CD14-positive monocyte (primary cell): ENCODE measurements at regions not wholly inside any gene's neighbourhood (a gene's known extent, or its start where the extent isn't known, plus 50 kb on each side); places are given as distances from the start of the nearest gene placed in this dataset.

Experiments used
- DNase-seq, 3 donors: peaks; one replicate each; pipeline ENCODE4 v3.0.0-alpha.2; 2011 to 2022
- H2AFZ ChIP-seq: 2 replicates; pipeline ENCODE4 v1.6.0; 2012; ENCODE audit warnings: mild to moderate bottlenecking, low read depth, low read length, inconsistent platforms; ENCODE audit not compliant: insufficient read depth, poor library complexity, severe bottlenecking
- H3K27ac ChIP-seq, 2 donors: 1 replicate in 1 of 2; 2 replicates in 1 of 2; pipeline ENCODE4 v1.5.1; 2012 to 2013; ENCODE audit warnings: low read length in 2 of 2, control low read depth in 1 of 2, inconsistent platforms in 1 of 2, low read depth in 1 of 2, mild to moderate bottlenecking in 1 of 2
- H3K27me3 ChIP-seq, 2 donors: one replicate each; pipeline versions ENCODE4 v1.6.0 to v1.6.1; 2011 to 2013; ENCODE audit warnings: low read length in 2 of 2; ENCODE audit not compliant: control insufficient read depth in 2 of 2, insufficient read depth in 2 of 2
- H3K36me3 ChIP-seq, 2 donors: replicated peaks in 1 of 2; 1 replicate in 1 of 2; 2 replicates in 1 of 2; pipeline versions ENCODE4 v1.5.1 to v1.6.1; 2012 to 2013; ENCODE audit warnings: low read length in 2 of 2, control low read depth in 1 of 2, inconsistent platforms in 1 of 2, mild to moderate bottlenecking in 1 of 2; ENCODE audit not compliant: insufficient read depth in 2 of 2, control insufficient read depth in 1 of 2
- H3K4me1 ChIP-seq, 2 donors: 1 replicate in 1 of 2; 2 replicates in 1 of 2; pipeline versions ENCODE4 v1.5.1 to v1.6.1; 2012 to 2013; ENCODE audit warnings: low read length in 2 of 2, control low read depth in 1 of 2, inconsistent platforms in 1 of 2, mild to moderate bottlenecking in 1 of 2, moderate library complexity in 1 of 2; ENCODE audit not compliant: insufficient read depth in 2 of 2, control insufficient read depth in 1 of 2
- H3K4me2 ChIP-seq: replicated peaks from 2 replicates; pipeline ENCODE3; 2012; ENCODE audit warnings: low read length, moderate library complexity, mild to moderate bottlenecking; ENCODE audit not compliant: poor library complexity, severe bottlenecking; ENCODE audit errors: extremely low read depth
- H3K4me3 ChIP-seq, 3 experiments: fragments of 200-600 bp in 1 of 3; sonication (generic) in 1 of 3; replicated peaks in 1 of 3; 1 replicate in 2 of 3; 2 replicates in 1 of 3; pipeline ENCODE4 v1.5.1; 2011 to 2013; ENCODE audit warnings: low read length in 3 of 3, mild to moderate bottlenecking in 3 of 3, control low read depth in 2 of 3, low read depth in 2 of 3, inconsistent platforms in 1 of 3, moderate library complexity in 1 of 3
- H3K79me2 ChIP-seq: 2 replicates; pipeline ENCODE4 v1.6.0; 2012; ENCODE audit warnings: mild to moderate bottlenecking, control low read depth, inconsistent platforms, low read length, moderate library complexity; ENCODE audit not compliant: insufficient read depth
- H3K9ac ChIP-seq: 2 replicates; pipeline ENCODE4 v1.6.0; 2017; ENCODE audit warnings: low read length, mild to moderate bottlenecking; ENCODE audit not compliant: insufficient read depth, poor library complexity, severe bottlenecking
- H3K9me3 ChIP-seq, 2 donors: replicated peaks in 1 of 2; 1 replicate in 1 of 2; 2 replicates in 1 of 2; pipeline versions ENCODE4 v1.5.1 to v1.6.1; 2012 to 2013; ENCODE audit warnings: low read length in 2 of 2, control low read depth in 1 of 2; ENCODE audit not compliant: control insufficient read depth in 1 of 2, insufficient read depth in 1 of 2
- H4K20me1 ChIP-seq: 2 replicates; pipeline ENCODE4 v1.6.0; 2012; ENCODE audit warnings: mild to moderate bottlenecking, low read length, control low read depth, moderate library complexity; ENCODE audit not compliant: insufficient read depth
- H3K27ac Mint-ChIP-seq, 7 donors: one replicate each; pipeline ENCODE4 v1.8.0; 2020; ENCODE audit warnings: mild to moderate bottlenecking in 7 of 7, mixed read lengths in 7 of 7, moderate library complexity in 6 of 7, inconsistent platforms in 2 of 7
- H3K27me3 Mint-ChIP-seq, 3 donors: one replicate each; pipeline ENCODE4 v1.8.0; 2021 to 2022; ENCODE audit warnings: low read depth in 3 of 3, mild to moderate bottlenecking in 3 of 3, mixed read lengths in 3 of 3, moderate library complexity in 3 of 3, inconsistent platforms in 1 of 3
- H3K36me3 Mint-ChIP-seq, 2 donors: one replicate each; pipeline ENCODE4 v1.8.0; 2020; ENCODE audit warnings: mixed read lengths in 2 of 2, inconsistent platforms in 1 of 2, mild to moderate bottlenecking in 1 of 2
- H3K4me1 Mint-ChIP-seq: one replicate; pipeline ENCODE4 v1.8.0; 2020; ENCODE audit warnings: mild to moderate bottlenecking, mixed read lengths
- H3K4me3 Mint-ChIP-seq, 2 donors: one replicate each; pipeline ENCODE4 v1.8.0; 2020; ENCODE audit warnings: mild to moderate bottlenecking in 2 of 2, mixed read lengths in 2 of 2, moderate library complexity in 1 of 2
- H3K9me3 Mint-ChIP-seq, 7 donors: one replicate each; pipeline ENCODE4 v1.8.0; 2020 to 2022; ENCODE audit warnings: mixed read lengths in 7 of 7, mild to moderate bottlenecking in 6 of 7, moderate library complexity in 6 of 7, inconsistent platforms in 2 of 7
- CTCF ChIP-seq: fragments of 200-600 bp; IDR thresholded peaks from one replicate; pipeline ENCODE4 v1.8.0; 2022; ENCODE audit warnings: antibody characterized with exemption, mild to moderate bottlenecking
- WGBS: methylation state at CpG from one replicate; pipeline ENCODE4 v1.1.5; 2013; ENCODE audit warnings: missing lambda C conversion rate; ENCODE audit not compliant: insufficient coverage; 5-methylcytosine and 5-hydroxymethylcytosine counted together
- intact Hi-C, 2 donors: fragments of 100-400 bp; cut with micrococcal nuclease; formaldehyde crosslinking; loops; one replicate each; pipeline versions ENCODE4 v1.15.0 to v1.15.1; 2023

DNA sequence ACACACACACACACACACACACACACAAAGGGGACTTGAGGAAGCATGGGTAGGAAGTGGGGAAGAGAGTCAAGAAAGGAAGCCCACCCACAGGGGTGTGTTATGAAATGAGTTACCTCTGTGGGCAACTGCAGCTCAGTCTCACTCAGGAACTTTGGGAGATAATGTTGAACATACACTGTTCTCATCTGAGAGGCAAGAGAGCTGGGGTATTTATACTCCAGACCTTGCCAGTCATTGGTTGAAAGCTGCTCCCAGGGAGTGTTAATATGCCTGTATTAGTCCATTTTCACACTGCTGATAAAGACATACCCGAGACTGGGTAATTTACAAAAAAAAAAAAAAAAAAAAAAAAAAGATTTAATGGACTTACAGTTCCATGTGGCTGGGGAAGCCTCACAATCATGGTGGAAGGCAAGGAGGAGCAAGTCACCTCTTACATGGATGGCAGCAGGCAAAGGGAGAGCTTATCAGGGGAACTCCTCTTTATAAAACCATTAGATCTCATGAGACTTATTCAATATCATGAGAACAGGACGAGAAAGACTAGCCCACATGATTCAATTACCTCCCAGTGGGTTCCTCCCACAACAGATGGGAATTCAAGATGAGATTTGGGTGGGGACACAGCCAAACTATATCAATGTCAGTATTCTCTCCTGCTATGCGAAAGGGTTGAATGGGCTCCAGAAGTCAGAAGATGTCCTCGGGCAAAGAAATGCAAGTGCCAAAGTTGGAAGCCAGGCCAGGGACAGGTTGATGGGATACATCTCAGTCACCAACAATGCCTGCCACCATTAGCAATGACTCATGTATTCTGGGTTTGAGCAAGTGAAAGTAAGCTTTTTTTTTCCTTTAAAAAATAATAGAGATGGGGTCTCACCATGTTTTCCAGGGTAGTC, 270.5 kb downstream of the MRTFB start:
- TF ChIP-seq CTCF, result no peak
- DNase-seq, result no peak
- Histone ChIP-seq H3K4me1 (no peaks in the 10 kb centered on the region), H3K27ac (no peak overlapping the region), H2AFZ (no peak overlapping the region), H3K36me3 (no peaks in the 10 kb centered on the region), H3K9me3 (peaks cover 0 to 13% of the 10 kb centered on the region in 2 donors), H3K27me3 (no peaks in the 10 kb centered on the region), H3K79me2 (no peaks in the 10 kb centered on the region), H3K9ac (no peak overlapping the region), H4K20me1 (no peaks in the 10 kb centered on the region), H3K4me2 (no peak overlapping the region), H3K4me3 (no peak overlapping the region)
- H3K9me3 Mint-ChIP-seq, result peaks cover 2 to 23% (median 13%) of the 10 kb centered on the region in 7 donors
- H3K4me3 Mint-ChIP-seq, result no peak overlapping the region
- no peak overlapping the region for H3K27ac Mint-ChIP-seq
- no CpG with 5 or more reads among the region's 4 CpGs for WGBS
- intact Hi-C loops, result no loop called here
- no peaks in the 10 kb centered on the region for H3K36me3 Mint-ChIP-seq
- H3K4me1 Mint-ChIP-seq, result peaks cover 5% of the 10 kb centered on the region
- H3K27me3 Mint-ChIP-seq, result peaks cover 11 to 12% (median 11%) of the 10 kb centered on the region in 3 donors

DNA sequence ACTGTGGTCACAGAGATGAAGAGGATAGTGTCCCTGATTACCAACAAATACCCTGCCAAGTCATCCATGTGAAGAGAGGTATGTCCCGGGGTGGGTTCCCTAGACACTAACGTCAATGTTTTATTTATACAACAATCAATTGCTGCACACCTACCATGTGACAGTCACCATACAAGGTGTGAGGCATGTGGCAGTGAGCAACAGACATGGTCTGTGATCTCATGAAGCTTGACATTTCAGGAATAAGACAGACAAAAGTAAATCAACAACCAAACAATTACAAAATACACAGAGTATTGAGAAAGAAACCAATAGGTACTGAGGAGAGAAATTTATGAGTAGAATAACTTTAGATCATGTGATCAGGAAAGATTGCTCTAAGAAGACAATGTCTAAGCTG, 268.6 kb downstream of the MRTFB start:
- no peaks in the 10 kb centered on the region for H3K36me3 Mint-ChIP-seq
- intact Hi-C loops, result no loop called here
- no peak overlapping the region for H3K4me3 ChIP-seq

More for the DNA sequence above, 268.6 kb downstream of the MRTFB start:
- WGBS, result no CpG with 5 or more reads among the region's 2 CpGs
- no peaks in the 10 kb centered on the region for H3K36me3 ChIP-seq
- H3K4me1 Mint-ChIP-seq, result no peaks in the 10 kb centered on the region
- no peak overlapping the region for H2AFZ ChIP-seq
- no peak overlapping the region for H3K27ac ChIP-seq
- no peak overlapping the region for H3K27ac Mint-ChIP-seq
- H3K4me2 ChIP-seq, result no peak overlapping the region
- TF ChIP-seq CTCF, result no peak
- H3K9me3 ChIP-seq, result peaks cover 0 to 17% of the 10 kb centered on the region in 2 donors
- no peak for DNase-seq
- H3K9ac ChIP-seq, result no peak overlapping the region
- H3K79me2 ChIP-seq, result no peaks in the 10 kb centered on the region
- H3K27me3 Mint-ChIP-seq, result peaks cover 13 to 16% (median 15%) of the 10 kb centered on the region in 3 donors
- H4K20me1 ChIP-seq, result no peaks in the 10 kb centered on the region
- H3K27me3 ChIP-seq, result no peaks in the 10 kb centered on the region
- peaks cover 4 to 20% (median 10%) of the 10 kb centered on the region in 7 donors for H3K9me3 Mint-ChIP-seq
- no peak overlapping the region for H3K4me3 Mint-ChIP-seq
- no peaks in the 10 kb centered on the region for H3K4me1 ChIP-seq
